IMR-90 (cell line): ENCODE measurements at regions not wholly inside any gene's neighbourhood (a gene's known extent, or its start where the extent isn't known, plus 50 kb on each side); places are given as distances from the start of the nearest gene placed in this dataset.

Experiments used
- ATAC-seq: fragments of 200-7000 bp; cut with Tn5 transposase; 2 replicates; pipeline ENCODE4 v1.9.1; 2020; ENCODE audit warnings: low read depth, mild to moderate bottlenecking, moderate library complexity
- BruUV-seq: library from RNA; stranded (reverse); fragments of 400-500 nt; replicated peaks from 2 replicates; lab custom pipeline; 2021; lab: Mats Ljungman, UMichigan
- CTCF ChIA-PET: fragments of 300-600 bp; formaldehyde crosslinking; extraction: SDS; loops from one replicate; lab custom pipeline; 2021; ENCODE audit warnings: antibody characterized with exemption; lab: Yijun Ruan, JAX
- POLR2A ChIA-PET: fragments of 300-600 bp; sonication (Branson Sonifier 250); formaldehyde crosslinking; loops from one replicate; lab custom pipeline; 2022; ENCODE audit warnings: antibody characterized with exemption; ENCODE audit not compliant: unreplicated experiment; lab: Charles Lee
- DNase-seq: peaks from one replicate; pipeline ENCODE4 v3.0.0; 2013
- H2AFZ ChIP-seq: replicated peaks from 2 replicates; pipeline ENCODE3; 2013; ENCODE audit warnings: low read length, mild to moderate bottlenecking; ENCODE audit not compliant: poor library complexity
- H2AK5ac ChIP-seq: 2 replicates; pipeline ENCODE4 v1.6.1; 2013; ENCODE audit warnings: low read depth, low read length, inconsistent platforms
- H2AK9ac ChIP-seq: replicated peaks from 2 replicates; pipeline ENCODE3; 2013; ENCODE audit warnings: mild to moderate bottlenecking, low read depth, low read length, moderate library complexity; ENCODE audit not compliant: poor library complexity
- H2BK120ac ChIP-seq: 2 replicates; pipeline ENCODE4 v1.6.1; 2013; ENCODE audit warnings: low read depth, low read length, inconsistent platforms
- H2BK15ac ChIP-seq: 3 replicates; pipeline ENCODE4 v1.6.1; 2013; ENCODE audit warnings: low read depth, low read length, inconsistent platforms
- H2BK20ac ChIP-seq: 2 replicates; pipeline ENCODE4 v1.6.1; 2013; ENCODE audit warnings: low read depth, mild to moderate bottlenecking, inconsistent platforms, low read length, moderate library complexity
- H2BK5ac ChIP-seq: 2 replicates; pipeline ENCODE4 v1.6.1; 2013; ENCODE audit warnings: mild to moderate bottlenecking, low read depth, low read length, inconsistent platforms; ENCODE audit not compliant: poor library complexity, severe bottlenecking
- H3K14ac ChIP-seq: replicated peaks from 2 replicates; pipeline ENCODE4 v1.6.1; 2013; ENCODE audit warnings: low read depth, low read length, inconsistent platforms
- H3K18ac ChIP-seq: 2 replicates; pipeline ENCODE4 v1.6.1; 2013; ENCODE audit warnings: low read depth, low read length, control low read depth
- H3K23ac ChIP-seq: 2 replicates; pipeline ENCODE4 v1.6.1; 2013; ENCODE audit warnings: low read depth, low read length, inconsistent platforms
- H3K27ac ChIP-seq: 2 replicates; pipeline ENCODE4 v1.5.1; 2013; ENCODE audit warnings: mild to moderate bottlenecking, control low read depth, low read length; ENCODE audit not compliant: insufficient read depth
- H3K27me3 ChIP-seq: 2 replicates; pipeline ENCODE4 v1.6.1; 2013; ENCODE audit warnings: low read length; ENCODE audit not compliant: control insufficient read depth, insufficient read depth
- H3K36me3 ChIP-seq: 2 replicates; pipeline ENCODE4 v1.6.1; 2013; ENCODE audit warnings: low read length, mixed read lengths; ENCODE audit not compliant: control insufficient read depth, insufficient read depth
- H3K4ac ChIP-seq: 2 replicates; pipeline ENCODE4 v1.6.1; 2013; ENCODE audit warnings: low read depth, low read length, inconsistent platforms
- H3K4me1 ChIP-seq: 2 replicates; pipeline ENCODE4 v1.6.1; 2013; ENCODE audit warnings: low read length, mixed read lengths; ENCODE audit not compliant: control insufficient read depth, insufficient read depth
- H3K4me2 ChIP-seq: 2 replicates; pipeline ENCODE4 v1.6.1; 2013; ENCODE audit warnings: low read depth, mild to moderate bottlenecking, control low read depth, low read length, moderate library complexity
- H3K4me3 ChIP-seq: 2 replicates; pipeline ENCODE4 v1.5.1; 2013; ENCODE audit warnings: low read depth, mild to moderate bottlenecking, control low read depth, low read length, moderate library complexity; ENCODE audit not compliant: insufficient read depth
- H3K56ac ChIP-seq: 2 replicates; pipeline ENCODE4 v1.6.1; 2013; ENCODE audit warnings: low read length, inconsistent platforms; ENCODE audit not compliant: insufficient read depth; ENCODE audit errors: extremely low read depth
- H3K79me1 ChIP-seq, 2 experiments: 2 replicates each; pipeline ENCODE4 v1.6.1; 2013; ENCODE audit warnings: low read length in 2 of 2, inconsistent platforms in 1 of 2, low read depth in 1 of 2
- H3K9ac ChIP-seq: 2 replicates; pipeline ENCODE4 v1.6.1; 2013; ENCODE audit warnings: low read depth, low read length, control low read depth
- H3K9me1 ChIP-seq: 2 replicates; pipeline ENCODE4 v1.6.1; 2013; ENCODE audit warnings: low read length, inconsistent platforms; ENCODE audit not compliant: insufficient read depth
- H3K9me3 ChIP-seq: 2 replicates; pipeline ENCODE4 v1.6.1; 2013; ENCODE audit warnings: low read length; ENCODE audit not compliant: control insufficient read depth, insufficient read depth
- H4K20me1 ChIP-seq: 2 replicates; pipeline ENCODE4 v1.6.1; 2013; ENCODE audit warnings: low read length, inconsistent platforms; ENCODE audit not compliant: insufficient read depth
- H4K5ac ChIP-seq: 2 replicates; pipeline ENCODE4 v1.6.1; 2013; ENCODE audit warnings: mild to moderate bottlenecking, low read depth, low read length, control low read depth
- H4K8ac ChIP-seq, 2 experiments: 2 replicates each; pipeline ENCODE4 v1.6.1; 2013; ENCODE audit warnings: low read depth in 2 of 2, low read length in 2 of 2, control low read depth in 1 of 2, inconsistent platforms in 1 of 2
- H4K91ac ChIP-seq: 2 replicates; pipeline ENCODE4 v1.6.1; 2013; ENCODE audit warnings: low read depth, low read length, inconsistent platforms; ENCODE audit not compliant: insufficient read depth
- BHLHE40 ChIP-seq: fragments of 150-350 bp; IDR thresholded peaks from 2 replicates; pipeline ENCODE4 v1.6.1; 2016; ENCODE audit warnings: mild to moderate bottlenecking, low read depth, low read length
- CEBPB ChIP-seq: IDR thresholded peaks from 2 replicates; pipeline ENCODE4 v1.6.1; 2012; ENCODE audit warnings: low read depth, low read length, improper control_type of control experiment
- CHD1 ChIP-seq: IDR thresholded peaks from 2 replicates; pipeline ENCODE4 v1.6.1; 2012; ENCODE audit warnings: low read depth, low read length, improper control_type of control experiment
- CTCF ChIP-seq: conservative IDR thresholded peaks from 2 replicates; pipeline ENCODE4 v1.5.1; 2012; ENCODE audit warnings: mild to moderate bottlenecking, low read depth, low read length, improper control_type of control experiment
- ELK1 ChIP-seq: fragments of 150-350 bp; IDR thresholded peaks from 2 replicates; pipeline ENCODE4 v1.6.1; 2016; ENCODE audit warnings: low read depth, mild to moderate bottlenecking, low read length, moderate library complexity, borderline replicate concordance
- FOS ChIP-seq: fragments of 150-350 bp; IDR thresholded peaks from 2 replicates; pipeline ENCODE4 v1.6.1; 2016; ENCODE audit warnings: low read depth, low read length
- MAFK ChIP-seq: IDR thresholded peaks from 2 replicates; pipeline ENCODE4 v1.6.1; 2012; ENCODE audit warnings: low read depth, low read length, improper control_type of control experiment
- MAZ ChIP-seq: IDR thresholded peaks from 2 replicates; pipeline ENCODE4 v1.6.1; 2012; ENCODE audit warnings: low read depth, mild to moderate bottlenecking, low read length, improper control_type of control experiment, moderate library complexity, borderline replicate concordance
- MXI1 ChIP-seq: IDR thresholded peaks from 2 replicates; pipeline ENCODE4 v1.6.1; 2012; ENCODE audit warnings: low read depth, mild to moderate bottlenecking, low read length, moderate library complexity, borderline replicate concordance
- NFE2L2 ChIP-seq: fragments of 150-350 bp; IDR thresholded peaks from 2 replicates; pipeline ENCODE4 v1.6.1; 2016; ENCODE audit warnings: low read depth, mild to moderate bottlenecking, low read length
- POLR2A ChIP-seq: IDR thresholded peaks from 2 replicates; pipeline ENCODE4 v1.6.1; 2012; ENCODE audit warnings: mild to moderate bottlenecking, low read depth, low read length
- RAD21 ChIP-seq: IDR thresholded peaks from 2 replicates; pipeline ENCODE4 v1.6.1; 2012; ENCODE audit warnings: low read length, improper control_type of control experiment
- RCOR1 ChIP-seq: IDR thresholded peaks from 2 replicates; pipeline ENCODE4 v1.6.1; 2012; ENCODE audit warnings: mild to moderate bottlenecking, low read length, improper control_type of control experiment; ENCODE audit not compliant: insufficient replicate concordance
- RFX5 ChIP-seq: IDR thresholded peaks from 2 replicates; pipeline ENCODE4 v1.8.0; 2012; ENCODE audit warnings: low read depth, mild to moderate bottlenecking, low read length, moderate library complexity
- SMC3 ChIP-seq: fragments of 150-350 bp; IDR thresholded peaks from 2 replicates; pipeline ENCODE4 v1.6.1; 2016; ENCODE audit warnings: low read depth, mild to moderate bottlenecking, antibody characterized with exemption, low read length, moderate library complexity
- USF2 ChIP-seq: fragments of 150-350 bp; IDR thresholded peaks from 2 replicates; pipeline ENCODE4 v1.6.1; 2017; ENCODE audit warnings: mild to moderate bottlenecking, antibody characterized with exemption, low read length, low read depth
- WGBS, 2 experiments: methylation state at CpG; one replicate each; pipeline versions ENCODE4 v1.1.5 to v1.1.7; 2013; ENCODE audit warnings: missing lambda C conversion rate in 2 of 2; ENCODE audit not compliant: insufficient read length in 1 of 2; ENCODE audit errors: extremely low coverage in 2 of 2; 5-methylcytosine and 5-hydroxymethylcytosine counted together
- dilution Hi-C: fragments of 300-500 bp; cut with HindIII; formaldehyde crosslinking; loops from one replicate; pipeline ENCODE4 v1.14.3; 2018; ENCODE audit warnings: low sequenced_read_pairs; ENCODE audit not compliant: unreplicated experiment
- in situ Hi-C: fragments of 300-500 bp; cut with MboI; formaldehyde crosslinking; loops from 3 replicates; pipeline ENCODE4 v1.14.3; 2019; ENCODE audit warnings: low sequenced_read_pairs, inconsistent platforms, mixed read lengths
- intact Hi-C: fragments of 100-400 bp; cut with micrococcal nuclease; formaldehyde crosslinking; loops from 2 replicates; pipeline ENCODE4 v1.10.0; 2022

- Histone ChIP-seq H3K27ac (no peak overlapping the region), H3K18ac (no peak overlapping the region), H3K27me3 (no peaks in the 10 kb centered on the region), H3K23ac (no peak overlapping the region), H3K14ac (no peak overlapping the region), H3K9ac (no peak overlapping the region), H3K4me3 (no peak overlapping the region), H3K4me2 (no peak overlapping the region), H4K8ac (no peak overlapping the region), H2BK20ac (no peak overlapping the region), H2BK15ac (no peak overlapping the region), H3K4me1 (no peaks in the 10 kb centered on the region), H3K9me3 (peaks cover 10% of the 10 kb centered on the region), H4K5ac (no peak overlapping the region), H2AK5ac (no peak overlapping the region), H2AFZ (no peak overlapping the region), H4K20me1 (no peaks in the 10 kb centered on the region), H2AK9ac (no peak overlapping the region), H3K56ac (no peak overlapping the region), H3K4ac (no peak overlapping the region), H3K9me1 (no peaks in the 10 kb centered on the region), H2BK120ac (no peak overlapping the region), H3K36me3 (no peaks in the 10 kb centered on the region), H4K91ac (no peak overlapping the region), H2BK5ac (no peak overlapping the region), H3K79me1 (no peaks in the 10 kb centered on the region)
- intact Hi-C loops: no loop called here
- DNase-seq (no peak), ATAC-seq (no peak)
- TF ChIP-seq RFX5 (no peak), CEBPB (no peak), MAZ (no peak), MXI1 (no peak), RCOR1 (no peak), POLR2A (no peak), SMC3 (no peak), MAFK (no peak), FOS (no peak), USF2 (no peak), CHD1 (no peak), RAD21 (no peak), ELK1 (no peak), BHLHE40 (no peak), NFE2L2 (no peak), CTCF (no peak)
- ChIA-PET POLR2A (no interaction called here), CTCF (no interaction called here)
- no CpG with 5 or more reads among the region's 6 CpGs for WGBS, 2 experiments
- BruUV-seq: no TSS peak
- dilution Hi-C loops: no loop called here
- in situ Hi-C loops: no loop called here
Measured at GRCh38 chr10:23723796-23724195, 284.9 kb downstream of the OTUD1 start.
